ENCODE measurements at regions not wholly inside any gene's neighbourhood (a gene's known extent, or its start where the extent isn't known, plus 50 kb on each side); places are given as distances from the start of the nearest gene placed in this dataset.

GRCh38 chr17:6244253-6244652, 174.1 kb downstream of the WSCD1 start:
- TF ChIP-seq CTCF (IDR thresholded peaks at IDR 0.05; ENCODE audit: low read depth, low read length) (no peak), MAX (IDR thresholded peaks at IDR 0.05; ENCODE audit: low read depth, low read length) (no peak), POLR2A (IDR thresholded peaks at IDR 0.05; ENCODE audit: extremely low read depth, insufficient read length) (no peak), MYC (IDR thresholded peaks at IDR 0.05; ENCODE audit: low read depth, low read length) (no peak)

Measured in NB4 (cell line).